K562 (cell line): ENCODE measurements at regions not wholly inside any gene's neighbourhood (a gene's known extent, or its start where the extent isn't known, plus 50 kb on each side); places are given as distances from the start of the nearest gene placed in this dataset.

Experiments used
- ZNF274 ChIP-seq: IDR thresholded peaks from 2 replicates; pipeline ENCODE4 v1.6.1; 2011; ENCODE audit warnings: low read depth, mild to moderate bottlenecking, low read length, moderate library complexity, borderline replicate concordance
- TF ChIP-seq, protein P1 (sequence below): fragments of 450-650 bp; conservative IDR thresholded peaks from 2 replicates; pipeline ENCODE4 v1.6.1; 2016; ENCODE audit warnings: missing genetic modification characterization, low read depth, mild to moderate bottlenecking, control low read depth, missing compliant biosample characterization

DNA sequence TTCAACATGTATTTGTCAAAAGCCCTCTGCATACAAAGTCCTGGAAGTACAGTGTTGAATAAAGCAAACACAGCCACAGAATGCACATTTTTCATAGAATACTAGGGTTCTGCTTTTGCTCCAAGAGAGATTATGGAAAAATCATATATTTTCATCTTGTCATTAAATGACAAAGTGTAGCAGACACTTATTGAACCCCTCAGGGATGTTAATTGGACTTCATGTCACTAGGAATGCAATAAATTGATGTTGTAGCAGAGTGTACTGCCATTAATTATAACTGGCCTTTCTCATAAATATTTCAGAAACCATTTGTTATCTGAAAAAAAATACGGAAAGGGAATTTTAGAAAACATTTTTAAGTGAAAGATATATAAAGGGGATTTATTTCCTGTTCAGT, 64.5 kb upstream of the TAC1 start:
- TF ChIP-seq, protein P1, sequence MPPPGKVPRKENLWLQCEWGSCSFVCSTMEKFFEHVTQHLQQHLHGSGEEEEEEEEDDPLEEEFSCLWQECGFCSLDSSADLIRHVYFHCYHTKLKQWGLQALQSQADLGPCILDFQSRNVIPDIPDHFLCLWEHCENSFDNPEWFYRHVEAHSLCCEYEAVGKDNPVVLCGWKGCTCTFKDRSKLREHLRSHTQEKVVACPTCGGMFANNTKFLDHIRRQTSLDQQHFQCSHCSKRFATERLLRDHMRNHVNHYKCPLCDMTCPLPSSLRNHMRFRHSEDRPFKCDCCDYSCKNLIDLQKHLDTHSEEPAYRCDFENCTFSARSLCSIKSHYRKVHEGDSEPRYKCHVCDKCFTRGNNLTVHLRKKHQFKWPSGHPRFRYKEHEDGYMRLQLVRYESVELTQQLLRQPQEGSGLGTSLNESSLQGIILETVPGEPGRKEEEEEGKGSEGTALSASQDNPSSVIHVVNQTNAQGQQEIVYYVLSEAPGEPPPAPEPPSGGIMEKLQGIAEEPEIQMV, result no peak
- no peak for TF ChIP-seq ZNF274
